Smooth muscle cell (in vitro differentiated cells): ENCODE measurements at regions not wholly inside any gene's neighbourhood (a gene's known extent, or its start where the extent isn't known, plus 50 kb on each side); places are given as distances from the start of the nearest gene placed in this dataset.

Experiments
- DNase-seq: peaks from one replicate; lab custom pipeline; 2025; ENCODE audit not compliant: unreplicated experiment; lab: John Stamatoyannopoulos, UW
- H2AFZ ChIP-seq: fragments of 200-600 bp; sonication (generic); 2 replicates; pipeline ENCODE4 v1.6.0; 2016; ENCODE audit warnings: antibody characterized with exemption, low read depth, mild to moderate bottlenecking
- H3F3A ChIP-seq: fragments of 200-600 bp; sonication (generic); 2 replicates; pipeline ENCODE4 v1.6.0; 2017; ENCODE audit warnings: antibody characterized with exemption, low read depth
- H3K27ac ChIP-seq: fragments of 200-600 bp; sonication (generic); 2 replicates; pipeline ENCODE4 v1.5.1; 2016; ENCODE audit warnings: low read depth, mild to moderate bottlenecking
- H3K27me3 ChIP-seq: fragments of 200-600 bp; sonication (generic); 2 replicates; pipeline ENCODE4 v1.6.1; 2016; ENCODE audit warnings: low read depth, mild to moderate bottlenecking
- H3K36me3 ChIP-seq: fragments of 200-600 bp; sonication (generic); 2 replicates; pipeline ENCODE4 v1.5.1; 2016; ENCODE audit warnings: low read depth
- H3K4me1 ChIP-seq: fragments of 200-600 bp; sonication (generic); 2 replicates; pipeline ENCODE4 v1.5.1; 2016; ENCODE audit warnings: low read depth
- H3K4me2 ChIP-seq: fragments of 200-600 bp; sonication (generic); 2 replicates; pipeline ENCODE4 v1.6.0; 2016; ENCODE audit warnings: mild to moderate bottlenecking
- H3K4me3 ChIP-seq: fragments of 200-600 bp; sonication (generic); 2 replicates; pipeline ENCODE4 v1.5.1; 2016; ENCODE audit warnings: mild to moderate bottlenecking
- H3K79me2 ChIP-seq: fragments of 200-600 bp; sonication (generic); 2 replicates; pipeline ENCODE4 v1.6.0; 2016; ENCODE audit warnings: low read depth, mild to moderate bottlenecking
- H3K9ac ChIP-seq: fragments of 200-600 bp; sonication (generic); 2 replicates; pipeline ENCODE4 v1.6.0; 2016; ENCODE audit warnings: low read depth
- H3K9me3 ChIP-seq: fragments of 200-600 bp; sonication (generic); replicated peaks from 2 replicates; pipeline ENCODE4 v1.5.1; 2016; ENCODE audit warnings: low read depth
- H4K20me1 ChIP-seq: fragments of 200-600 bp; sonication (generic); 2 replicates; pipeline ENCODE4 v1.6.0; 2016; ENCODE audit warnings: low read depth
- CTCF ChIP-seq: fragments of 200-600 bp; sonication (generic); IDR thresholded peaks from 2 replicates; pipeline ENCODE4 v1.5.1; 2017; ENCODE audit warnings: borderline replicate concordance, mild to moderate bottlenecking, antibody characterized with exemption; ENCODE audit not compliant: insufficient read depth, poor library complexity, severe bottlenecking
- WGBS: methylation state at CpG from one replicate; pipeline ENCODE4 v1.1.7; 2016; ENCODE audit warnings: low lambda C conversion rate; 5-methylcytosine and 5-hydroxymethylcytosine counted together

GRCh38 chr4:114396808-114397207 lies 201.8 kb upstream of the UGT8 start:
- WGBS = 61% methylated on average over 2 of the region's 2 CpGs
- Histone ChIP-seq H3K4me1 (peaks cover 4% of the 10 kb centered on the region), H3K79me2 (no peaks in the 10 kb centered on the region), H3K36me3 (no peaks in the 10 kb centered on the region), H2AFZ (no peak overlapping the region), H3K4me2 (no peak overlapping the region), H4K20me1 (no peaks in the 10 kb centered on the region), H3F3A (no peaks in the 10 kb centered on the region), H3K9ac (no peak overlapping the region), H3K9me3 (no peaks in the 10 kb centered on the region), H3K4me3 (no peak overlapping the region), H3K27ac (no peak overlapping the region), H3K27me3 (no peaks in the 10 kb centered on the region)
- no peak for DNase-seq
- TF ChIP-seq CTCF = no peak

- no peak for TF ChIP-seq CTCF
- Histone ChIP-seq H3F3A (no peaks in the 10 kb centered on the region), H3K4me1 (peaks cover 4% of the 10 kb centered on the region), H4K20me1 (no peaks in the 10 kb centered on the region), H3K27ac (no peak overlapping the region), H2AFZ (no peak overlapping the region), H3K9ac (no peak overlapping the region), H3K27me3 (no peaks in the 10 kb centered on the region), H3K4me2 (no peak overlapping the region), H3K9me3 (no peaks in the 10 kb centered on the region), H3K36me3 (no peaks in the 10 kb centered on the region), H3K4me3 (no peak overlapping the region), H3K79me2 (no peaks in the 10 kb centered on the region)
- DNase-seq = no peak
These were observed 200.2 kb upstream of the UGT8 start for GRCh38 chr4:114398410-114398809.

GRCh38 chr4:114399105-114399504 lies 199.5 kb upstream of the UGT8 start:
- H3K4me2 ChIP-seq = no peak overlapping the region
- H3K4me3 ChIP-seq = no peak overlapping the region
- no peaks in the 10 kb centered on the region for H4K20me1 ChIP-seq
- no peak overlapping the region for H3K9ac ChIP-seq
- peaks cover 4% of the 10 kb centered on the region for H3K4me1 ChIP-seq
- no peaks in the 10 kb centered on the region for H3F3A ChIP-seq
- WGBS = 71% methylated on average over 5 of the region's 5 CpGs
- no peaks in the 10 kb centered on the region for H3K9me3 ChIP-seq
- no peaks in the 10 kb centered on the region for H3K36me3 ChIP-seq
- TF ChIP-seq CTCF = no peak
- no peaks in the 10 kb centered on the region for H3K27me3 ChIP-seq
- H3K27ac ChIP-seq = no peak overlapping the region
- no peak overlapping the region for H2AFZ ChIP-seq
- no peaks in the 10 kb centered on the region for H3K79me2 ChIP-seq
- no peak for DNase-seq

- H3K9me3 ChIP-seq = no peaks in the 10 kb centered on the region
- WGBS = 41% methylated on average over 1 of the region's 1 CpG
- H3K4me2 ChIP-seq = no peak overlapping the region
- no peak overlapping the region for H3K4me3 ChIP-seq
- no peak overlapping the region for H2AFZ ChIP-seq
- TF ChIP-seq CTCF = no peak
- H3K4me1 ChIP-seq = peaks cover 7% of the 10 kb centered on the region
- H3K27me3 ChIP-seq = no peaks in the 10 kb centered on the region
- DNase-seq = no peak
- no peak overlapping the region for H3K9ac ChIP-seq
- no peaks in the 10 kb centered on the region for H4K20me1 ChIP-seq
- H3K36me3 ChIP-seq = no peaks in the 10 kb centered on the region
- H3K27ac ChIP-seq = no peak overlapping the region
- no peaks in the 10 kb centered on the region for H3K79me2 ChIP-seq
- H3F3A ChIP-seq = no peaks in the 10 kb centered on the region
These were observed 198.1 kb upstream of the UGT8 start for GRCh38 chr4:114400531-114400930.
